SK-N-SH treated with all-trans-retinoic acid at 6 μM for 48 hours (cell line): ENCODE measurements at regions not wholly inside any gene's neighbourhood (a gene's known extent, or its start where the extent isn't known, plus 50 kb on each side); places are given as distances from the start of the nearest gene placed in this dataset.
A peak's percentile ranks its signal among the peaks of the same experiment; 100 is the strongest.

Source experiments
- ATAC-seq: fragments of 200-7000 bp; cut with Tn5 transposase; 3 replicates; pipeline ENCODE4 v1.9.1; 2020; ENCODE audit warnings: mild to moderate bottlenecking, moderate library complexity
- ARNTL ChIP-seq: fragments of 450-650 bp; formaldehyde crosslinking; IDR thresholded peaks from 2 replicates; pipeline ENCODE4 v1.5.0; 2020; ENCODE audit warnings: low read depth, mild to moderate bottlenecking, moderate library complexity, borderline replicate concordance
- BACH2 ChIP-seq: fragments of 250-450 bp; sonication (Bioruptor Pico); IDR thresholded peaks from 2 replicates; pipeline ENCODE4 v1.9.0; 2021; ENCODE audit warnings: mild to moderate bottlenecking, borderline replicate concordance
- CREB5 ChIP-seq: fragments of 250-450 bp; sonication (Bioruptor Pico); IDR thresholded peaks from 2 replicates; pipeline ENCODE4 v1.5.1; 2020; ENCODE audit warnings: low read depth, mild to moderate bottlenecking, moderate library complexity
- CSDC2 ChIP-seq: fragments of 250-450 bp; sonication (Bioruptor Pico); IDR thresholded peaks from 2 replicates; pipeline ENCODE4 v1.5.0; 2020; ENCODE audit warnings: mild to moderate bottlenecking, moderate library complexity
- CSRNP3 ChIP-seq: fragments of 250-450 bp; sonication (Bioruptor Pico); IDR thresholded peaks from 2 replicates; pipeline ENCODE4 v1.5.1; 2021; ENCODE audit warnings: mild to moderate bottlenecking, moderate library complexity
- ESRRG ChIP-seq: fragments of 250-450 bp; sonication (Bioruptor Pico); IDR thresholded peaks from 2 replicates; pipeline ENCODE4 v1.6.1; 2021; ENCODE audit warnings: mild to moderate bottlenecking
- GLIS3 ChIP-seq: fragments of 250-450 bp; sonication (Bioruptor Pico); IDR thresholded peaks from 2 replicates; pipeline ENCODE4 v1.5.0; 2020; ENCODE audit warnings: mild to moderate bottlenecking, moderate library complexity
- ISL1 ChIP-seq: fragments of 250-450 bp; sonication (Bioruptor Pico); IDR thresholded peaks from 2 replicates; pipeline ENCODE4 v2.1.2; 2022; ENCODE audit warnings: mild to moderate bottlenecking, moderate library complexity
- OSR1 ChIP-seq: fragments of 250-450 bp; sonication (Bioruptor Pico); IDR thresholded peaks from 2 replicates; pipeline ENCODE4 v1.8.0; 2022; ENCODE audit warnings: moderate library complexity, mild to moderate bottlenecking, inconsistent platforms
- PATZ1 ChIP-seq: fragments of 250-450 bp; sonication (Bioruptor Pico); IDR thresholded peaks from 2 replicates; pipeline ENCODE4 v1.8.0; 2020; ENCODE audit warnings: mild to moderate bottlenecking, moderate library complexity, borderline replicate concordance
- POU6F1 ChIP-seq: fragments of 250-450 bp; sonication (Bioruptor Pico); IDR thresholded peaks from 2 replicates; pipeline ENCODE4 v1.8.0; 2021; ENCODE audit warnings: low read depth, mild to moderate bottlenecking, moderate library complexity, borderline replicate concordance
- PPARA ChIP-seq: fragments of 250-450 bp; sonication (Bioruptor Pico); IDR thresholded peaks from 2 replicates; pipeline ENCODE4 v1.5.0; 2020; ENCODE audit warnings: mild to moderate bottlenecking, borderline replicate concordance
- RARB ChIP-seq: fragments of 250-450 bp; sonication (Bioruptor Pico); IDR thresholded peaks from 2 replicates; pipeline ENCODE4 v1.8.0; 2021; ENCODE audit warnings: mild to moderate bottlenecking, moderate library complexity
- SNAI2 ChIP-seq: fragments of 250-450 bp; sonication (Bioruptor Pico); IDR thresholded peaks from 2 replicates; pipeline ENCODE4 v1.5.0; 2020; ENCODE audit warnings: mild to moderate bottlenecking, moderate library complexity
- TCF4 ChIP-seq: fragments of 250-450 bp; sonication (Bioruptor Pico); IDR thresholded peaks from 2 replicates; pipeline ENCODE4 v1.8.0; 2021; ENCODE audit warnings: mild to moderate bottlenecking, moderate library complexity, borderline replicate concordance
- TOX ChIP-seq: fragments of 250-450 bp; sonication (Bioruptor Pico); IDR thresholded peaks from 2 replicates; pipeline ENCODE4 v1.8.0; 2021; ENCODE audit warnings: mild to moderate bottlenecking, moderate library complexity, borderline replicate concordance
- TSHZ2 ChIP-seq: fragments of 250-450 bp; sonication (Bioruptor Pico); IDR thresholded peaks from 2 replicates; pipeline ENCODE4 v1.5.0; 2020; ENCODE audit warnings: mild to moderate bottlenecking, moderate library complexity
- ZC3H10 ChIP-seq: fragments of 250-450 bp; sonication (Bioruptor Pico); IDR thresholded peaks from 2 replicates; pipeline ENCODE4 v1.5.1; 2021; ENCODE audit warnings: mild to moderate bottlenecking, moderate library complexity
- ZFP3 ChIP-seq: fragments of 250-450 bp; sonication (Bioruptor Pico); IDR thresholded peaks from 2 replicates; pipeline ENCODE4 v1.5.0; 2020; ENCODE audit warnings: mild to moderate bottlenecking, moderate library complexity
- ZFP30 ChIP-seq: fragments of 450-650 bp; formaldehyde crosslinking; IDR thresholded peaks from 2 replicates; pipeline ENCODE4 v1.5.0; 2022; ENCODE audit warnings: mild to moderate bottlenecking, moderate library complexity
- ZNF565 ChIP-seq: fragments of 450-650 bp; formaldehyde crosslinking; conservative IDR thresholded peaks from 2 replicates; pipeline ENCODE4 v1.5.0; 2020; ENCODE audit warnings: low read depth, mild to moderate bottlenecking, moderate library complexity
- ZNF70 ChIP-seq: fragments of 450-650 bp; formaldehyde crosslinking; IDR thresholded peaks from 2 replicates; pipeline ENCODE4 v1.5.0; 2020; ENCODE audit warnings: mild to moderate bottlenecking, moderate library complexity
- ZNF8 ChIP-seq: fragments of 450-650 bp; formaldehyde crosslinking; IDR thresholded peaks from 2 replicates; pipeline ENCODE4 v1.5.0; 2020; ENCODE audit warnings: mild to moderate bottlenecking, moderate library complexity

GRCh38 chr15:66954601-66955000 is 110.8 kb upstream of the SMAD3 start:
- no peak for ATAC-seq
- TF ChIP-seq ZFP30 (CRISPR knock-in tag) (no peak), SNAI2 (CRISPR knock-in tag) (no peak), CSDC2 (CRISPR knock-in tag) (no peak), ZNF70 (CRISPR knock-in tag) (no peak), TCF4 (CRISPR knock-in tag) (no peak), TSHZ2 (CRISPR knock-in tag) (no peak), ZNF8 (CRISPR knock-in tag) (no peak)

GRCh38 chr15:66955001-66955516 is 110.3 kb upstream of the SMAD3 start:
- ATAC-seq, result no peak
- TF ChIP-seq PPARA (CRISPR knock-in tag), result no peak
- TF ChIP-seq ESRRG, result no peak
- no peak for TF ChIP-seq POU6F1 (CRISPR knock-in tag)
- TF ChIP-seq TOX (CRISPR knock-in tag), result no peak
- TF ChIP-seq GLIS3, result no peak
- no peak for TF ChIP-seq ISL1 (CRISPR knock-in tag)
- no peak for TF ChIP-seq RARB (CRISPR knock-in tag)
- TF ChIP-seq SNAI2 (CRISPR knock-in tag), result no peak

GRCh38 chr15:66955871-66956585 is 109.4 kb upstream of the SMAD3 start:
- peak; percentile 65 for ATAC-seq
- TF ChIP-seq TCF4 (CRISPR knock-in tag), result no peak
- TF ChIP-seq GLIS3, result no peak
- no peak for TF ChIP-seq CREB5
- no peak for TF ChIP-seq CSDC2 (CRISPR knock-in tag)
- no peak for TF ChIP-seq OSR1
- TF ChIP-seq TSHZ2 (CRISPR knock-in tag), result no peak
- TF ChIP-seq ZNF8 (CRISPR knock-in tag), result no peak
- TF ChIP-seq SNAI2 (CRISPR knock-in tag), result no peak
- no peak for TF ChIP-seq ZFP3 (CRISPR knock-in tag)
- no peak for TF ChIP-seq PATZ1
- TF ChIP-seq CSRNP3 (CRISPR knock-in tag), result no peak
- TF ChIP-seq ZC3H10 (CRISPR knock-in tag), result no peak
- no peak for TF ChIP-seq BACH2 (CRISPR knock-in tag)
- no peak for TF ChIP-seq ZNF565 (CRISPR knock-in tag)
- no peak for TF ChIP-seq ISL1 (CRISPR knock-in tag)
- TF ChIP-seq ZNF70 (CRISPR knock-in tag), result no peak
- no peak for TF ChIP-seq ARNTL (CRISPR knock-in tag)
